Tibial nerve (tissue), 4 donors: ENCODE measurements at regions not wholly inside any gene's neighbourhood (a gene's known extent, or its start where the extent isn't known, plus 50 kb on each side); places are given as distances from the start of the nearest gene placed in this dataset.

Source experiments
- CTCF ChIP-seq, 5 experiments: fragments of 200-600 bp in 3 of 5; fragments of 450-650 bp in 2 of 5; sonication (generic) in 3 of 5; IDR thresholded peaks; one replicate each; pipeline ENCODE4 v1.5.1; 2016 to 2019; ENCODE audit warnings: antibody characterized with exemption in 5 of 5, mild to moderate bottlenecking in 3 of 5, moderate library complexity in 2 of 5
- EP300 ChIP-seq, 2 donors: sonication (generic); formaldehyde crosslinking; IDR thresholded peaks; one replicate each; pipeline ENCODE4 v1.6.1; 2017; ENCODE audit warnings: antibody characterized with exemption in 2 of 2, mild to moderate bottlenecking in 1 of 2
- POLR2A ChIP-seq, 2 donors: fragments of 450-650 bp; IDR thresholded peaks; one replicate each; pipeline ENCODE4 v1.6.1; 2017; ENCODE audit warnings: antibody characterized with exemption in 2 of 2, mild to moderate bottlenecking in 2 of 2, moderate library complexity in 2 of 2

- TF ChIP-seq CTCF (IDR thresholded peaks at IDR 0.05) (no peak), EP300 (IDR thresholded peaks at IDR 0.05) (no peak), POLR2A (IDR thresholded peaks at IDR 0.05) (no peak)
Measured at GRCh38 chr2:194062401-194062800, 1594.6 kb upstream of the SLC39A10 start.
